Breast epithelium (tissue), 3 donors: ENCODE measurements at regions not wholly inside any gene's neighbourhood (a gene's known extent, or its start where the extent isn't known, plus 50 kb on each side); places are given as distances from the start of the nearest gene placed in this dataset.

Experiments used
- CTCF ChIP-seq, 3 donors: fragments of 450-650 bp; IDR thresholded peaks; one replicate each; pipeline ENCODE4 v1.5.1; 2016 to 2017; ENCODE audit warnings: antibody characterized with exemption in 3 of 3, mild to moderate bottlenecking in 3 of 3, moderate library complexity in 3 of 3
- POLR2A ChIP-seq: fragments of 450-650 bp; IDR thresholded peaks from one replicate; pipeline ENCODE4 v1.6.1; 2016; ENCODE audit warnings: antibody characterized with exemption, mild to moderate bottlenecking, moderate library complexity
- POLR2AphosphoS5 ChIP-seq, 3 donors: sonication (generic); formaldehyde crosslinking; IDR thresholded peaks; one replicate each; pipeline ENCODE4 v1.6.1; 2017; ENCODE audit warnings: antibody characterized with exemption in 3 of 3

DNA sequence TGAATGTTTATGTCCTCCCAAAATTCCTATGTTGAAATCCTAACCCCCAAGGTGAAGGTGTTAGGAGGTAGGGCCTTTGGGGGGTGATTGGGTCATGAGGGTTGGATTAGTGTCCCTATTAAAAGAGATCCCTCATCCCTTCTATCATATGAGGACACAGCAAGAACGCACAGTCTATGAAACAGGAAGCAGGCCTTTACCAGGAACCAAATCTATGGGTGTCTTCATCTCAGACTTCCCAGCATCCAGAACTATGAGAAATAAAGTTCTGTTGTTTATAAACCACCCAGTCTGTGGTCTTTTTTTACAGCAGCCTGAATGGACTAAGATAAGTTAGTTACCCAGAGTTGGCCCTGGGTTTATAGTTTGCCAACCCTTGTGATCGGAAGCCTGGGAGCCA is 153.1 kb downstream of the INO80D start:
- no peak for TF ChIP-seq CTCF (IDR thresholded peaks at IDR 0.05)
- no peak for TF ChIP-seq POLR2AphosphoS5 (IDR thresholded peaks at IDR 0.05)
- TF ChIP-seq POLR2A = no peak
